HG02884 (cell line): ENCODE measurements at regions not wholly inside any gene's neighbourhood (a gene's known extent, or its start where the extent isn't known, plus 50 kb on each side); places are given as distances from the start of the nearest gene placed in this dataset.
"Not testable (repeated sequence)": the region's sequence is repeated elsewhere in the genome, so short reads cannot be mapped to it uniquely, and the experiment has no call there.

Experiments
- ATAC-seq: cut with Tn5 transposase; IDR thresholded peaks from one replicate; pipeline ENCODE4 v1.9.1; 2021; ENCODE audit warnings: mild to moderate bottlenecking, moderate library complexity; ENCODE audit not compliant: unreplicated experiment

- no peak for ATAC-seq
Measured at GRCh38 chr3:36063992-36064391, 316.3 kb upstream of the STAC start.

GRCh38 chr3:36065321-36065720 lies 315.0 kb upstream of the STAC start:
- ATAC-seq, result no peak

GRCh38 chr3:36075491-36075890 lies 304.8 kb upstream of the STAC start:
- ATAC-seq, result no peak

- no peak for ATAC-seq
Measured at GRCh38 chr3:36077320-36077719, 303.0 kb upstream of the STAC start.

GRCh38 chr3:36082958-36083357 lies 297.3 kb upstream of the STAC start:
- not testable (repeated sequence) for ATAC-seq

- ATAC-seq, result peak; percentile 70
Measured at GRCh38 chr3:36095238-36095637, 285.1 kb upstream of the STAC start.

- ATAC-seq, result no peak
Measured at GRCh38 chr3:36097209-36097608, 283.1 kb upstream of the STAC start.

GRCh38 chr3:36114353-36114752 lies 266.0 kb upstream of the STAC start:
- no peak for ATAC-seq

GRCh38 chr3:36124118-36124796 lies 256.0 kb upstream of the STAC start:
- no peak for ATAC-seq

GRCh38 chr3:36132214-36132613 lies 248.1 kb upstream of the STAC start:
- no peak for ATAC-seq

- ATAC-seq, result no peak
Measured at GRCh38 chr3:36135863-36136262, 244.4 kb upstream of the STAC start.

- no peak for ATAC-seq
Measured at GRCh38 chr3:36142746-36143145, 237.6 kb upstream of the STAC start.

- ATAC-seq, result no peak
Measured at GRCh38 chr3:36146404-36146803, 233.9 kb upstream of the STAC start.

- no peak for ATAC-seq
Measured at GRCh38 chr3:36147934-36148558, 232.3 kb upstream of the STAC start.

GRCh38 chr3:36149447-36149865 lies 230.8 kb upstream of the STAC start:
- no peak for ATAC-seq

- ATAC-seq, result no peak
Measured at GRCh38 chr3:36155515-36155914, 224.8 kb upstream of the STAC start.

GRCh38 chr3:36164400-36164799 lies 215.9 kb upstream of the STAC start:
- no peak for ATAC-seq

- ATAC-seq, result no peak
Measured at GRCh38 chr3:36165509-36166290, 214.6 kb upstream of the STAC start.

GRCh38 chr3:36166477-36166876 lies 213.8 kb upstream of the STAC start:
- no peak for ATAC-seq

GRCh38 chr3:36172699-36173098 lies 207.6 kb upstream of the STAC start:
- ATAC-seq, result no peak

- ATAC-seq, result no peak
Measured at GRCh38 chr3:36175113-36175812, 205.0 kb upstream of the STAC start.
